ENCODE measurements at regions not wholly inside any gene's neighbourhood (a gene's known extent, or its start where the extent isn't known, plus 50 kb on each side); places are given as distances from the start of the nearest gene placed in this dataset.

DNA sequence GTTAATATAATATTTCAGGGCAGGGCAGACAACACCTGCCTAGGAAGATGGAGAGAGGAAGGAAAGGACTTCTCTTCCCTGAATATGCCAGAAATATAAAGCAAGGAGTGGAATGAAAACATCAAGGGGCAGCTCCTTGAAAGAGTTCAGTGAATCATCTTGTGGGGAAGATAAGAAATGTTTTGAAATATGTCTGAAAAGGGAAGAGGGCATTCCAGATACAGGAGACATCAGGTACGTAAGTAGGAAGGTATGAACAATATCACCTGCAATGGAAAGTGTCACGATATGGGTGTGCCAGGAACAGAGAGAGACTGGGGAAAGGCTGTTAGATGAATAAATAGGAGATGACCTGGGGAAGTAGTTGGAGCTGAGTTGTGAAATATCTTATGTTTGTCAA is 75.8 kb upstream of the WDR72 start:
- no peak overlapping the region for H3K4me2 ChIP-seq (ENCODE audit: extremely low read depth, insufficient read depth, low read length)
- H4K20me1 ChIP-seq (ENCODE audit: control insufficient read depth, extremely low read depth, insufficient read depth, low read length) = no peaks in the 10 kb centered on the region
- H3K27me3 ChIP-seq (ENCODE audit: control insufficient read depth, insufficient read depth, low read length) = no peaks in the 10 kb centered on the region
- H3K36me3 ChIP-seq (ENCODE audit: control insufficient read depth, insufficient read depth, low read length) = no peaks in the 10 kb centered on the region
- no peaks in the 10 kb centered on the region for H3K79me2 ChIP-seq (ENCODE audit: control insufficient read depth, insufficient read depth, low read length)
- no peak overlapping the region for H3K9ac ChIP-seq (ENCODE audit: insufficient read depth, low read length)
- H3K27ac ChIP-seq (ENCODE audit: insufficient read depth, low read length) = no peak overlapping the region
- TF ChIP-seq, protein P1, sequence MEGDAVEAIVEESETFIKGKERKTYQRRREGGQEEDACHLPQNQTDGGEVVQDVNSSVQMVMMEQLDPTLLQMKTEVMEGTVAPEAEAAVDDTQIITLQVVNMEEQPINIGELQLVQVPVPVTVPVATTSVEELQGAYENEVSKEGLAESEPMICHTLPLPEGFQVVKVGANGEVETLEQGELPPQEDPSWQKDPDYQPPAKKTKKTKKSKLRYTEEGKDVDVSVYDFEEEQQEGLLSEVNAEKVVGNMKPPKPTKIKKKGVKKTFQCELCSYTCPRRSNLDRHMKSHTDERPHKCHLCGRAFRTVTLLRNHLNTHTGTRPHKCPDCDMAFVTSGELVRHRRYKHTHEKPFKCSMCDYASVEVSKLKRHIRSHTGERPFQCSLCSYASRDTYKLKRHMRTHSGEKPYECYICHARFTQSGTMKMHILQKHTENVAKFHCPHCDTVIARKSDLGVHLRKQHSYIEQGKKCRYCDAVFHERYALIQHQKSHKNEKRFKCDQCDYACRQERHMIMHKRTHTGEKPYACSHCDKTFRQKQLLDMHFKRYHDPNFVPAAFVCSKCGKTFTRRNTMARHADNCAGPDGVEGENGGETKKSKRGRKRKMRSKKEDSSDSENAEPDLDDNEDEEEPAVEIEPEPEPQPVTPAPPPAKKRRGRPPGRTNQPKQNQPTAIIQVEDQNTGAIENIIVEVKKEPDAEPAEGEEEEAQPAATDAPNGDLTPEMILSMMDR (conservative IDR thresholded peaks at IDR 0.05 in 1 of 2, IDR thresholded peaks at IDR 0.05 in 1 of 2; ENCODE audit: low read depth in 1 of 2, low read length in 2 of 2) = no peak
- TF ChIP-seq EZH2 (IDR thresholded peaks at IDR 0.05; ENCODE audit: low read length, missing control alignments) = no peak
- H2AFZ ChIP-seq (ENCODE audit: low read length) = no peak overlapping the region
- H3K4me1 ChIP-seq (ENCODE audit: control insufficient read depth, extremely low read depth, insufficient read depth, low read length) = no peaks in the 10 kb centered on the region
- no peak overlapping the region for H3K4me3 ChIP-seq (replicated peaks in 1 of 4; ENCODE audit: control extremely low read depth in 1 of 4, insufficient read depth in 1 of 4, low read depth in 3 of 4, low read length in 4 of 4)
- H3K9me3 ChIP-seq (ENCODE audit: control insufficient read depth, insufficient read depth, low read depth, low read length) = no peaks in the 10 kb centered on the region
- peak in 1 of 2 donors; percentile 5 for DNase-seq (ENCODE audit: low read depth in 2 of 2)

DNA sequence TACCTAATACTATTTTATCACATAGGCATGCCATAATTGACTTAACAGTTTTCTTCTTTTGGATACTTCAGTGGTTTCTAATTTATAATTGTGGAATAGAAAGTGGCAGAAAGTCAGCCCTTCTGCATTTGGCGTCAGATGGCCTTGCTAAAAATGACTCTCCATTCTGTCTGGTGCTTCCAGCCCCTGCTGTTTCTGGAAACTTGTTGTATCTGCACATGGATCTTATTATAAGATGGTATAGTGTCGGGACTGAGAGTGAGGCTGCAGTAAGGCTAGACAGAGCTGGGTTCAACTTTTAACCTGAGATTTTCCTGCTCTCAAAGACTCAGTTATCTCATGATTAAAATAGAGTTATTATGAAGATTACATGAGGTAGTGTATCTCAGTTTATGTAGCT is 74.8 kb upstream of the WDR72 start:
- no peak for TF ChIP-seq EZH2 (IDR thresholded peaks at IDR 0.05; ENCODE audit: low read length, missing control alignments)
- TF ChIP-seq, protein P1 (conservative IDR thresholded peaks at IDR 0.05 in 1 of 2, IDR thresholded peaks at IDR 0.05 in 1 of 2; ENCODE audit: low read depth in 1 of 2, low read length in 2 of 2) = no peak

DNA sequence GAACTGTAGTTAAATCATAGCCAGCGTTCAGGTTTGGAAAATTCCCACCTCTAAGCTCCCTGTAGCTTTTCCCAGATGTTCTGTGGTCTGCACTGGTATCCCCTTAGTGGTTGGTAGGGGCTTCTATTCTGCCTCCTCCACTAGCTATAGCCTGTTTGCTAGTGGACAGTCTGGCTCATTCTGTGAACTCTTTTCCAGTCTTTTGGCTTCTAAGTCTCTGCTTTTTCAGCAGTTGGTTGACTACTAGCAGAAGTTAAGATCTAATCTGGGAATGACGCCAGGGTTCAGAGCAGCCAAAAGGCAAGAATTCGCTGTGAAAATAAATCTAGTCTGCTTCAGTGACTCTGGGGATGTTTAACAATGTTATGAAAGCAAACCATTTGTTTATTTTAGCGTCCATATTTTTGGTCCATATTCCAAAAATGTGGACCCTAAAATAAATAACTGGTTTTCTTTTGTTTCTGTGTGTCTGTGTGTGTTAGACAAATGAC is 73.7 kb upstream of the WDR72 start:
- no peaks in the 10 kb centered on the region for H3K27me3 ChIP-seq (ENCODE audit: control insufficient read depth, insufficient read depth, low read length)
- no peak for TF ChIP-seq EZH2 (IDR thresholded peaks at IDR 0.05; ENCODE audit: low read length, missing control alignments)
- TF ChIP-seq, protein P1 (conservative IDR thresholded peaks at IDR 0.05 in 1 of 2, IDR thresholded peaks at IDR 0.05 in 1 of 2; ENCODE audit: low read depth in 1 of 2, low read length in 2 of 2) = no peak
- H3K4me2 ChIP-seq (ENCODE audit: extremely low read depth, insufficient read depth, low read length) = no peak overlapping the region
- H3K79me2 ChIP-seq (ENCODE audit: control insufficient read depth, insufficient read depth, low read length) = no peaks in the 10 kb centered on the region
- no peaks in the 10 kb centered on the region for H3K9me3 ChIP-seq (ENCODE audit: control insufficient read depth, insufficient read depth, low read depth, low read length)
- no peaks in the 10 kb centered on the region for H3K36me3 ChIP-seq (ENCODE audit: control insufficient read depth, insufficient read depth, low read length)
- no peak overlapping the region for H3K4me3 ChIP-seq (replicated peaks in 1 of 4; ENCODE audit: control extremely low read depth in 1 of 4, insufficient read depth in 1 of 4, low read depth in 3 of 4, low read length in 4 of 4)
- DNase-seq (ENCODE audit: low read depth in 2 of 2) = peak; percentile 13 to 76
- no peaks in the 10 kb centered on the region for H3K4me1 ChIP-seq (ENCODE audit: control insufficient read depth, extremely low read depth, insufficient read depth, low read length)
- H4K20me1 ChIP-seq (ENCODE audit: control insufficient read depth, extremely low read depth, insufficient read depth, low read length) = no peaks in the 10 kb centered on the region
- no peak overlapping the region for H2AFZ ChIP-seq (ENCODE audit: low read length)
- H3K9ac ChIP-seq (ENCODE audit: insufficient read depth, low read length) = no peak overlapping the region
- H3K27ac ChIP-seq (ENCODE audit: insufficient read depth, low read length) = no peak overlapping the region

More for the DNA sequence above, 74.8 kb upstream of the WDR72 start:
- H3K4me1 ChIP-seq (ENCODE audit: control insufficient read depth, extremely low read depth, insufficient read depth, low read length) = no peaks in the 10 kb centered on the region
- no peaks in the 10 kb centered on the region for H3K9me3 ChIP-seq (ENCODE audit: control insufficient read depth, insufficient read depth, low read depth, low read length)
- H3K79me2 ChIP-seq (ENCODE audit: control insufficient read depth, insufficient read depth, low read length) = no peaks in the 10 kb centered on the region
- no peak for DNase-seq (ENCODE audit: low read depth in 2 of 2)
- H2AFZ ChIP-seq (ENCODE audit: low read length) = no peak overlapping the region
- H3K27ac ChIP-seq (ENCODE audit: insufficient read depth, low read length) = no peak overlapping the region
- H3K9ac ChIP-seq (ENCODE audit: insufficient read depth, low read length) = no peak overlapping the region
- no peak overlapping the region for H3K4me2 ChIP-seq (ENCODE audit: extremely low read depth, insufficient read depth, low read length)
- H3K4me3 ChIP-seq (replicated peaks in 1 of 4; ENCODE audit: control extremely low read depth in 1 of 4, insufficient read depth in 1 of 4, low read depth in 3 of 4, low read length in 4 of 4) = no peak overlapping the region
- no peaks in the 10 kb centered on the region for H3K27me3 ChIP-seq (ENCODE audit: control insufficient read depth, insufficient read depth, low read length)
- H3K36me3 ChIP-seq (ENCODE audit: control insufficient read depth, insufficient read depth, low read length) = no peaks in the 10 kb centered on the region
- no peaks in the 10 kb centered on the region for H4K20me1 ChIP-seq (ENCODE audit: control insufficient read depth, extremely low read depth, insufficient read depth, low read length)

All from fibroblast of lung (primary cell).